Gastrocnemius medialis (tissue), 4 donors: ENCODE measurements at regions not wholly inside any gene's neighbourhood (a gene's known extent, or its start where the extent isn't known, plus 50 kb on each side); places are given as distances from the start of the nearest gene placed in this dataset.

Source experiments
- ATAC-seq, 2 donors: fragments of 150-250 bp; one replicate each; pipeline ENCODE4 v1.9.1; 2016
- DNase-seq, 2 donors: peaks; one replicate each; pipeline ENCODE4 v3.0.0-alpha.2; 2019
- H3K27ac ChIP-seq, 4 donors: fragments of 200-600 bp; sonication (generic); 1 replicate in 1 of 4; 2 replicates in 3 of 4; pipeline ENCODE4 v1.5.1; 2016 to 2018; ENCODE audit warnings: mild to moderate bottlenecking in 2 of 4, moderate library complexity in 1 of 4
- H3K27me3 ChIP-seq, 3 donors: fragments of 200-600 bp; sonication (generic) in 2 of 3; 1 replicate in 1 of 3; 2 replicates in 2 of 3; pipeline versions ENCODE4 v1.5.1 to v1.6.0; 2016 to 2019; ENCODE audit warnings: mild to moderate bottlenecking in 1 of 3, moderate library complexity in 1 of 3
- H3K36me3 ChIP-seq, 2 donors: fragments of 200-600 bp; sonication (generic) in 1 of 2; one replicate each; pipeline ENCODE4 v1.5.1; 2017 to 2018
- H3K4me1 ChIP-seq, 2 donors: fragments of 200-600 bp; sonication (generic) in 1 of 2; one replicate each; pipeline ENCODE4 v1.5.1; 2016 to 2017; ENCODE audit warnings: mild to moderate bottlenecking in 2 of 2
- H3K4me3 ChIP-seq, 4 donors: fragments of 200-600 bp; sonication (generic) in 3 of 4; 1 replicate in 1 of 4; 2 replicates in 3 of 4; pipeline ENCODE4 v1.5.1; 2016 to 2019; ENCODE audit warnings: mild to moderate bottlenecking in 2 of 4
- H3K9me3 ChIP-seq, 3 donors: fragments of 200-600 bp; sonication (generic) in 2 of 3; 1 replicate in 1 of 3; 2 replicates in 2 of 3; pipeline ENCODE4 v1.5.1; 2016 to 2019
- CTCF ChIP-seq, 5 experiments: fragments of 450-650 bp in 3 of 5; fragments of 200-600 bp in 2 of 5; sonication (generic) in 2 of 5; IDR thresholded peaks in 4 of 5; conservative IDR thresholded peaks in 1 of 5; 1 replicate in 4 of 5; 2 replicates in 1 of 5; pipeline ENCODE4 v1.5.1; 2016 to 2019; ENCODE audit warnings: antibody characterized with exemption in 5 of 5, mild to moderate bottlenecking in 3 of 5, moderate library complexity in 3 of 5
- POLR2A ChIP-seq, 2 donors: fragments of 450-650 bp; IDR thresholded peaks; one replicate each; pipeline ENCODE4 v1.6.1; 2017; ENCODE audit warnings: antibody characterized with exemption in 2 of 2, mild to moderate bottlenecking in 2 of 2, moderate library complexity in 2 of 2
- in situ Hi-C, 4 donors: fragments of 200-750 bp; cut with MboI; loops; one replicate each; pipeline versions ENCODE4 v1.15.0 to v1.8.0; 2017; ENCODE audit warnings: low sequenced_read_pairs in 4 of 4
- intact Hi-C: fragments of 100-400 bp; cut with DNase I; formaldehyde crosslinking; loops from one replicate; pipeline ENCODE4 v1.15.1; 2023; ENCODE audit warnings: low total_unique reads

DNA sequence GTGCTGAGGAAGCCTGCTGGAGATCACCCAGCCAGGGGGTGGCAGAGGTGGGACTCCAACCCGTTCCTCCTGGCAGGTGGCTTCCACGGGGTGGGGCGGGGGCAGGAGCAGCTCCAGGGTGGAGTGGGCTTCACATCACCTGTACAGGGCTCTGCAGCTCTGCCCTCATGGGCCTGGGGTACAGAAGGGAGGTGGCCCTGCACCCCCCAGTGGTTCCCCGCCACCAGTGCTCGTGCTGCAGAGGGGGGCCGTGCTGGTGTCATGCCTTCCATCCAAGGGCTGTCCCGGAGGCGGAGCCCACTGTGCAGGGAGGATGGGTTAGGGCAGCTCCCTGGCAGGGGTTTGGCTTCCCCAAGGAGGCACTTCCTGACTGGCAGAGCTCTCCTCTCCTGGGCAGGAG, 76.4 kb upstream of the SHISAL1 start:
- no peaks in the 10 kb centered on the region for H3K9me3 ChIP-seq
- H3K27ac ChIP-seq, result no peak overlapping the region
- H3K36me3 ChIP-seq, result no peaks in the 10 kb centered on the region
- no peaks in the 10 kb centered on the region for H3K4me1 ChIP-seq
- DNase-seq, result no peak
- in situ Hi-C loops, result no loop called here
- peaks cover 0 to 16% (median 0%) of the 10 kb centered on the region in 3 donors for H3K27me3 ChIP-seq
- H3K4me3 ChIP-seq, result no peak overlapping the region
- intact Hi-C loops, result no loop called here
- ATAC-seq, result no peak
- no peak for TF ChIP-seq CTCF (IDR thresholded peaks at IDR 0.05 in 4 of 5, conservative IDR thresholded peaks at IDR 0.05 in 1 of 5)
- no peak for TF ChIP-seq POLR2A (IDR thresholded peaks at IDR 0.05)

DNA sequence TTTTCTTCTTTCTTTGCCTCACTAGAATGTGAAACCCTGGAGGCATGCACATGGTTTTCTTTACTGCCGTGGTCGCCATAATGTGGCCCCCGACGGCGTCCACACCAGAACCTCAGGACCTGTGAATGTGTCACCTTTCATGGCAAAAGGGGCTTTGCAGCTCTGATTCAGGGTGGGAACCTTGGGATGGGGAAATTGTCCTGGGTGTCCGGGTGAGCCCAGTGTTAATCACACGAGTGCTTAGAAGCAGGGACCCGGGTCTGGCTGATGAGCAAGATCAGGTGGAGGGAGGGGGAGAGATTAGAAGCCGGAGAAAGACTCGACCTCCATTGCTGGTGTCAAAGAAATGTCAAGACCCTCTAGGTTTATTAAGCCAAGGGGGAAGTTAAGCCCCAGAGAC, 74.7 kb upstream of the SHISAL1 start:
- intact Hi-C loops (no loop called here), in situ Hi-C loops (no loop called here)
- H3K4me1 ChIP-seq, result no peaks in the 10 kb centered on the region
- ATAC-seq (no peak), DNase-seq (no peak)
- H3K36me3 ChIP-seq, result no peaks in the 10 kb centered on the region
- H3K4me3 ChIP-seq, result no peak overlapping the region
- H3K9me3 ChIP-seq, result no peaks in the 10 kb centered on the region
- H3K27ac ChIP-seq, result no peak overlapping the region
- H3K27me3 ChIP-seq, result peaks cover 0 to 16% (median 0%) of the 10 kb centered on the region in 3 donors
- TF ChIP-seq POLR2A (IDR thresholded peaks at IDR 0.05), result no peak
- TF ChIP-seq CTCF (IDR thresholded peaks at IDR 0.05 in 4 of 5, conservative IDR thresholded peaks at IDR 0.05 in 1 of 5), result no peak

- Histone ChIP-seq H3K36me3 (no peaks in the 10 kb centered on the region), H3K27me3 (peaks cover 0 to 16% (median 0%) of the 10 kb centered on the region in 3 donors), H3K4me1 (no peaks in the 10 kb centered on the region), H3K4me3 (no peak overlapping the region), H3K9me3 (no peaks in the 10 kb centered on the region), H3K27ac (no peak overlapping the region)
- ATAC-seq, result no peak
- TF ChIP-seq POLR2A (IDR thresholded peaks at IDR 0.05) (no peak), CTCF (IDR thresholded peaks at IDR 0.05 in 4 of 5, conservative IDR thresholded peaks at IDR 0.05 in 1 of 5) (no peak)
- in situ Hi-C loops (no loop called here), intact Hi-C loops (no loop called here)
- DNase-seq, result no peak
These were observed 73.8 kb upstream of the SHISAL1 start for GRCh38 chr22:44386386-44387035.

DNA sequence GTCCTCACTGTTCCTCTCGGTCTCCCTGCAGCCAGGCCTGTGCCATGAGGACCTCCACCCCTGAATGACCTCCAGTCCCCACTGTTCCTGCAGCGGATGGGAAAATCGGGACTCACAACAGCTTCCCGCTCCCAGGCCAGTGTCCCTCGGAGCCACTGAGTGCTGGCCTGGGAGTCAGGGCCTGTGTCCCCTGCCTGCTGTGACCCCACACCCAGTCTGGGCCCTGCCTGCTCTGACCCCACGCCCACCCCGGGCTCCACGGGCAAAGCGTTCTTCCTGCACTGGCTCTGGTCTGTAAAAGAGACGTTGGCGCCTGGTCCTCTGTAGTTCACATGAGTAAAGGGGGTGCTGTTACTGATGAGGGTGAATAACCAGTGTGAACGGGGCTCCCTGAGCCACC, 73.0 kb upstream of the SHISAL1 start:
- Histone ChIP-seq H3K9me3 (no peaks in the 10 kb centered on the region), H3K27ac (no peak overlapping the region), H3K36me3 (no peaks in the 10 kb centered on the region), H3K4me1 (no peaks in the 10 kb centered on the region), H3K4me3 (no peak overlapping the region), H3K27me3 (peaks cover 0 to 16% (median 0%) of the 10 kb centered on the region in 3 donors)
- in situ Hi-C loops (no loop called here), intact Hi-C loops (no loop called here)
- ATAC-seq, result no peak
- TF ChIP-seq POLR2A (IDR thresholded peaks at IDR 0.05) (no peak), CTCF (IDR thresholded peaks at IDR 0.05 in 4 of 5, conservative IDR thresholded peaks at IDR 0.05 in 1 of 5) (no peak)
- DNase-seq, result no peak

GRCh38 chr22:44385296-44385610, 72.5 kb upstream of the SHISAL1 start:
- Histone ChIP-seq H3K36me3 (no peaks in the 10 kb centered on the region), H3K9me3 (no peaks in the 10 kb centered on the region), H3K27ac (no peak overlapping the region), H3K4me3 (no peak overlapping the region), H3K27me3 (peaks cover 0 to 16% (median 4%) of the 10 kb centered on the region in 3 donors), H3K4me1 (no peaks in the 10 kb centered on the region)
- DNase-seq (no peak), ATAC-seq (no peak)
- no peak for TF ChIP-seq CTCF (IDR thresholded peaks at IDR 0.05 in 4 of 5, conservative IDR thresholded peaks at IDR 0.05 in 1 of 5)
- in situ Hi-C loops, result no loop called here
- intact Hi-C loops, result no loop called here
